GM18505 (cell line): ENCODE measurements at regions not wholly inside any gene's neighbourhood (a gene's known extent, or its start where the extent isn't known, plus 50 kb on each side); places are given as distances from the start of the nearest gene placed in this dataset.

Experiments used
- ATAC-seq: cut with Tn5 transposase; IDR thresholded peaks from one replicate; pipeline ENCODE4 v1.9.1; 2021; ENCODE audit not compliant: unreplicated experiment
- POLR2A ChIP-seq: IDR thresholded peaks from 4 replicates; pipeline ENCODE4 v1.6.1; 2011; ENCODE audit warnings: borderline replicate concordance; ENCODE audit not compliant: insufficient read depth, insufficient read length; ENCODE audit errors: extremely low read depth

GRCh38 chr10:117684672-117685211, 142.2 kb downstream of the EMX2 start:
- TF ChIP-seq POLR2A: no peak
- ATAC-seq: no peak

GRCh38 chr10:117685431-117685830, 142.9 kb downstream of the EMX2 start:
- ATAC-seq: no peak

GRCh38 chr10:117686606-117687005, 144.1 kb downstream of the EMX2 start:
- TF ChIP-seq POLR2A: no peak
- no peak for ATAC-seq

More at GRCh38 chr10:117685431-117685830, 142.9 kb downstream of the EMX2 start:
- TF ChIP-seq POLR2A: no peak

- ATAC-seq: no peak
- no peak for TF ChIP-seq POLR2A
These were observed 145.8 kb downstream of the EMX2 start for GRCh38 chr10:117688358-117688757.

- no peak for TF ChIP-seq POLR2A
- ATAC-seq: no peak
These were observed 147.0 kb downstream of the EMX2 start for GRCh38 chr10:117689566-117689965.

GRCh38 chr10:117690359-117690758, 147.8 kb downstream of the EMX2 start:
- TF ChIP-seq POLR2A: no peak
- ATAC-seq: no peak

GRCh38 chr10:117694190-117694589, 151.6 kb downstream of the EMX2 start:
- ATAC-seq: no peak
- TF ChIP-seq POLR2A: no peak

GRCh38 chr10:117697402-117697801, 154.9 kb downstream of the EMX2 start:
- no peak for TF ChIP-seq POLR2A
- no peak for ATAC-seq

GRCh38 chr10:117698809-117699208, 156.3 kb downstream of the EMX2 start:
- TF ChIP-seq POLR2A: no peak
- ATAC-seq: no peak

- TF ChIP-seq POLR2A: no peak
- ATAC-seq: no peak
These were observed 157.0 kb downstream of the EMX2 start for GRCh38 chr10:117699436-117700075.

GRCh38 chr10:117710181-117710798, 167.7 kb downstream of the EMX2 start:
- ATAC-seq: no peak
- no peak for TF ChIP-seq POLR2A

GRCh38 chr10:117716889-117717288, 174.3 kb downstream of the EMX2 start:
- TF ChIP-seq POLR2A: no peak
- ATAC-seq: no peak

- ATAC-seq: no peak
These were observed 176.7 kb downstream of the EMX2 start for GRCh38 chr10:117718986-117719920.

More at GRCh38 chr10:117718986-117719920, 176.7 kb downstream of the EMX2 start:
- TF ChIP-seq POLR2A: no peak
